Upper lobe of right lung (tissue), 1 donor: ENCODE measurements at regions not wholly inside any gene's neighbourhood (a gene's known extent, or its start where the extent isn't known, plus 50 kb on each side); places are given as distances from the start of the nearest gene placed in this dataset.

Experiments used
- ATAC-seq: fragments of 200-7000 bp; cut with Tn5 transposase; one replicate; pipeline ENCODE4 v1.9.1; 2020; ENCODE audit warnings: mild to moderate bottlenecking, moderate library complexity
- DNase-seq: peaks from one replicate; pipeline ENCODE4 v3.0.0-alpha.2; 2020
- H3K27ac ChIP-seq: fragments of 200-600 bp; one replicate; pipeline ENCODE4 v1.8.0; 2022
- H3K27me3 ChIP-seq: fragments of 200-600 bp; one replicate; pipeline ENCODE4 v1.8.0; 2022; ENCODE audit warnings: mild to moderate bottlenecking
- H3K36me3 ChIP-seq: fragments of 200-600 bp; one replicate; pipeline ENCODE4 v1.8.0; 2022
- H3K4me1 ChIP-seq: fragments of 200-600 bp; one replicate; pipeline ENCODE4 v1.8.0; 2022
- H3K4me3 ChIP-seq: fragments of 200-600 bp; one replicate; pipeline ENCODE4 v1.8.0; 2022; ENCODE audit warnings: mild to moderate bottlenecking
- H3K9me3 ChIP-seq: fragments of 200-600 bp; one replicate; pipeline ENCODE4 v1.8.0; 2022
- intact Hi-C: fragments of 100-400 bp; cut with DNase I; formaldehyde crosslinking; loops from one replicate; pipeline ENCODE4 v1.11.0; 2022
- TF ChIP-seq, protein P1 (sequence below): fragments of 200-600 bp; IDR thresholded peaks from one replicate; pipeline ENCODE4 v1.8.0; 2022; ENCODE audit warnings: antibody characterized with exemption
- donor health status: DM: no; HTN: yes; CAD: no; lungs with severe emphysema.

DNA sequence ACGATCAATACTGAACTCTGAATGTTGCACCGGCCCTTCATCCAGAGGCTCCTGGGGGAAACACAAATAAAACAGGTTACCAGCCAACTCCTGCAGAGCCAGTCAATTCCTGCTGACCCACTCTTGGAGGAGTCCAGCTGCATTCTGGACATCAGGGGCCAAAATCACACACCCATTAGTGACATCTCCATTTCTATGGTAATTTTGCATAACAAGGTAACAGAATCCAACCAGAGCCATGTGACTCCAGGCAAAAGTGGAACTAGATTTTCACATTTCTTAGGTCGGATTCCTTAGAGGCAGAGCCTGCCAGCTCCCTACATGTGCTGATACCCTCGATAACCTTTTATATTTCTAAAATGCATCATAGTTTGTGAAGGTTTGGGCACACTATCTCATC, 119.2 kb upstream of the CTNNB1 start:
- H3K9me3 ChIP-seq: no peaks in the 10 kb centered on the region
- no peak for DNase-seq
- TF ChIP-seq, protein P1, sequence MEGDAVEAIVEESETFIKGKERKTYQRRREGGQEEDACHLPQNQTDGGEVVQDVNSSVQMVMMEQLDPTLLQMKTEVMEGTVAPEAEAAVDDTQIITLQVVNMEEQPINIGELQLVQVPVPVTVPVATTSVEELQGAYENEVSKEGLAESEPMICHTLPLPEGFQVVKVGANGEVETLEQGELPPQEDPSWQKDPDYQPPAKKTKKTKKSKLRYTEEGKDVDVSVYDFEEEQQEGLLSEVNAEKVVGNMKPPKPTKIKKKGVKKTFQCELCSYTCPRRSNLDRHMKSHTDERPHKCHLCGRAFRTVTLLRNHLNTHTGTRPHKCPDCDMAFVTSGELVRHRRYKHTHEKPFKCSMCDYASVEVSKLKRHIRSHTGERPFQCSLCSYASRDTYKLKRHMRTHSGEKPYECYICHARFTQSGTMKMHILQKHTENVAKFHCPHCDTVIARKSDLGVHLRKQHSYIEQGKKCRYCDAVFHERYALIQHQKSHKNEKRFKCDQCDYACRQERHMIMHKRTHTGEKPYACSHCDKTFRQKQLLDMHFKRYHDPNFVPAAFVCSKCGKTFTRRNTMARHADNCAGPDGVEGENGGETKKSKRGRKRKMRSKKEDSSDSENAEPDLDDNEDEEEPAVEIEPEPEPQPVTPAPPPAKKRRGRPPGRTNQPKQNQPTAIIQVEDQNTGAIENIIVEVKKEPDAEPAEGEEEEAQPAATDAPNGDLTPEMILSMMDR: no peak

DNA sequence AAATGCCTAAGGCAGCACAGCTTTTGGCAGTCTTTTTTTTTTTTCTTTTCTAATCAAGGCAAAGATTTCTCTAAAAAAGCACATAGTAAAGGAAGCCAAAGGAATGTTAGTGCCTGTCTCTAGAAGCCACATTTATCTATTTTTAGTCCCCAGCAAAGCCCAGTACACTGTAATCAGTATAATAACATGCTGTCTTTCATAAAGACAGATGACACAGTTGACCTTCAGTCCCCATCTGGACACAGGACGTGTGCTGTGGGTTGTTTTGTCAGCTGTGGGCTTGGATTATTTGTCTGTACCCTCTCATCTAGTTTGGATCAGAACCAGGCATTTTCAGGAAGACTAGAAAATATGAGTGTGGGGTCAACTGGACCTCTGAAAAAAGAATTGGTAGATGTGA, 110.4 kb upstream of the CTNNB1 start:
- H3K36me3 ChIP-seq: no peaks in the 10 kb centered on the region
- ATAC-seq: no peak

More for the DNA sequence above, 119.2 kb upstream of the CTNNB1 start:
- Histone ChIP-seq H3K27me3 (no peaks in the 10 kb centered on the region), H3K36me3 (no peaks in the 10 kb centered on the region), H3K4me1 (no peaks in the 10 kb centered on the region), H3K4me3 (no peak overlapping the region), H3K27ac (no peak overlapping the region)
- intact Hi-C loops: no loop called here
- no peak for ATAC-seq

DNA sequence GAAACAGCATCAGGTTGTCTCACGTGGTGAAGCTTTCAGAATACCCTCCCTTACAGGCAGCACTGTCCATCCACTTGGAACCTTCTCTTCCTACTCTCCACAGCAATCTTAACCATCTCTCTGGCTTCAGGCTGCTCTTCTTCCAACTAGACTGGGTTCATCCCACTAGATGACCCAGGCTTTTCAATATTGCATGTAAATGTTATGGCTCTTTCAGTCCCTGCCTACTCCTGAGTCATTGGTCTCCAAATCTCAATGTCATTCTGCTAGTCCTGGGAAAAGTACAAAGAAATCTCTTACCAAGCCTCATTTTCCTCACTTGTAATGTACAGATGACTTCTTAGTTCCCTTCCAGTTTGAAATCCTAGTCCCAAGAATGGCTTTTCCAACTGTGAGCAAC, 109.7 kb upstream of the CTNNB1 start:
- DNase-seq (no peak), ATAC-seq (no peak)
- TF ChIP-seq, protein P1: no peak
- Histone ChIP-seq H3K36me3 (no peaks in the 10 kb centered on the region), H3K4me3 (no peak overlapping the region), H3K27me3 (no peaks in the 10 kb centered on the region), H3K27ac (no peak overlapping the region), H3K9me3 (no peaks in the 10 kb centered on the region), H3K4me1 (no peaks in the 10 kb centered on the region)
- intact Hi-C loops: no loop called here

More for the DNA sequence above, 110.4 kb upstream of the CTNNB1 start:
- TF ChIP-seq, protein P1: no peak
- DNase-seq: no peak
- H3K27ac ChIP-seq: no peak overlapping the region
- H3K4me1 ChIP-seq: no peaks in the 10 kb centered on the region
- intact Hi-C loops: no loop called here
- H3K27me3 ChIP-seq: no peaks in the 10 kb centered on the region
- H3K4me3 ChIP-seq: no peak overlapping the region
- no peaks in the 10 kb centered on the region for H3K9me3 ChIP-seq

DNA sequence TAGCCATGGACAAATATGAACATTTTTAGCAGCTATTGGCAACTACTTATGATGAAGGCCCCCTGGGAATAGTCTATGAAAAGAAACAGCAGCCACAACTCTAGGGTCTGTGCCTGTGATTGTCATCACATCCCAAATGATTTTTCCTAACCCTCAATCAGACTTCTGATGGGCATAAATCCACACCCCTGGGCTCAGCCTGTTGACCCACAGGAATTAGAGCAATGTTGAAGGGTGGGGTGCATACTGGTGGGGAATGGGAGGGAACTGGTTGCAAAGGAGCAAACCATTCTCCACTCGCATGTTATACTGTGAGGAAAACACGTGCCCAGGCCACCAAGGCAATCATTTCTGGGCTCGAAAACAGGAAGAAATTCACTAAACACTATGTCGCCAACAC, 106.5 kb upstream of the CTNNB1 start:
- TF ChIP-seq, protein P1: no peak
- Histone ChIP-seq H3K4me1 (no peaks in the 10 kb centered on the region), H3K27ac (no peak overlapping the region), H3K4me3 (no peak overlapping the region), H3K36me3 (no peaks in the 10 kb centered on the region), H3K27me3 (no peaks in the 10 kb centered on the region), H3K9me3 (no peaks in the 10 kb centered on the region)
- ATAC-seq (no peak), DNase-seq (no peak)
- intact Hi-C loops: no loop called here

DNA sequence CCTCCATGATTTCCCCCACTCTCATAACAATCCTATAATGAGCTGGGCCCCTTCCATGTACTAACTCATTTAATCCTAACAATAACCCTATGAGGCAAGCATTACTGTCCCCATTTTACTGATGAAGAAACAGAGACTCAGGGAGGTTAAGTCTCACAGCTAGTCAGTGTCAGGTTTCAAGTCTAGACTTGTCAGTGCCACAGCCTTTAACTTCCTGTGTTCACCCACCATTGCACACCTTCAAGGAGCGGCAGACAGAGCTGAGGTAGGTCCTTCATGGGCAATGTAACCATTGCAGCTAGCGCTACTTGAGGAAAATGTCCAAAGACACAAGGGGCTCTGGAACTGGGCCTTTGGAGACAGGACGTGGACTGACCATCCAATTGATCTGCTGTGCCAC, 105.8 kb upstream of the CTNNB1 start:
- DNase-seq (no peak), ATAC-seq (no peak)
- Histone ChIP-seq H3K4me3 (no peak overlapping the region), H3K36me3 (no peaks in the 10 kb centered on the region), H3K27me3 (no peaks in the 10 kb centered on the region), H3K9me3 (no peaks in the 10 kb centered on the region), H3K4me1 (no peaks in the 10 kb centered on the region), H3K27ac (no peak overlapping the region)
- TF ChIP-seq, protein P1: no peak
- intact Hi-C loops: no loop called here

DNA sequence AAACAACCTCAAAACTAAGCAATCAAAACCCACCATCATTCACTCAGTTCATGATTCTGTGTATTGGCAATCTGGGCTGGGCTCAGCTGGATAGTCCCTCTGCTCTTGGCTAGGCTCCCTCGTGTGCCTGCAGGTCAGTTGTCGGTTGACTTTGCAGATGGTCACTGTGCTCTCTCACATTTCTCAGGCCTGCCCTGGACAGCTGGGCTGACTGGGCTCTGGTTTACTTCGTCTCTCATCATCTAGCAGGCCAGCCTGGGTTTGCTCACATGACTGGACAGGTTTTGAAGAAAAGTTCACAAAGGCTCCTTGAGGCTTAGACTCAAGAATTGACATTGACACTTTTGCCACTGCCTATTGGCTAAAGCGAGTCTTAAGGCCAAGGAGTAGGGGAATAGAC, 105.0 kb upstream of the CTNNB1 start:
- H3K27me3 ChIP-seq: no peaks in the 10 kb centered on the region
- no peaks in the 10 kb centered on the region for H3K36me3 ChIP-seq
- TF ChIP-seq, protein P1: no peak
- no peaks in the 10 kb centered on the region for H3K9me3 ChIP-seq
- H3K4me3 ChIP-seq: no peak overlapping the region
- H3K4me1 ChIP-seq: no peaks in the 10 kb centered on the region
- intact Hi-C loops: no loop called here
- ATAC-seq: no peak
- no peak overlapping the region for H3K27ac ChIP-seq
- no peak for DNase-seq
